ENCODE measurements at regions not wholly inside any gene's neighbourhood (a gene's known extent, or its start where the extent isn't known, plus 50 kb on each side); places are given as distances from the start of the nearest gene placed in this dataset.

GRCh38 chr14:95463171-95463901 is 53.1 kb downstream of the SYNE3 start:
- TF ChIP-seq CTCF (conservative IDR thresholded peaks at IDR 0.05), result no peak
- no peaks in the 10 kb centered on the region for H3K36me3 Mint-ChIP-seq
- H3K27me3 Mint-ChIP-seq, result peaks cover 65% of the 10 kb centered on the region
- no peak overlapping the region for H3K27ac Mint-ChIP-seq
- no peak for DNase-seq (ENCODE audit: extremely low spot score, unreplicated experiment)
- H3K9me3 Mint-ChIP-seq, result no peaks in the 10 kb centered on the region
- H3K4me3 Mint-ChIP-seq, result no peak overlapping the region
- peaks cover 11% of the 10 kb centered on the region for H3K4me1 Mint-ChIP-seq (ENCODE audit: unreplicated experiment)

- Mint-ChIP-seq H3K4me1 (ENCODE audit: unreplicated experiment) (peaks cover 11% of the 10 kb centered on the region), H3K36me3 (no peaks in the 10 kb centered on the region), H3K4me3 (no peak overlapping the region), H3K27me3 (peaks cover 69% of the 10 kb centered on the region), H3K9me3 (no peaks in the 10 kb centered on the region), H3K27ac (no peak overlapping the region)
- TF ChIP-seq CTCF (conservative IDR thresholded peaks at IDR 0.05), result no peak
- no peak for DNase-seq (ENCODE audit: extremely low spot score, unreplicated experiment)
Observed at GRCh38 chr14:95462491-95462890, 54.0 kb downstream of the SYNE3 start.

GRCh38 chr14:95460647-95461478 is 55.6 kb downstream of the SYNE3 start:
- H3K9me3 Mint-ChIP-seq, result no peaks in the 10 kb centered on the region
- H3K36me3 Mint-ChIP-seq, result no peaks in the 10 kb centered on the region
- H3K4me3 Mint-ChIP-seq, result peak overlapping the region; percentile 59
- peaks cover 11% of the 10 kb centered on the region for H3K4me1 Mint-ChIP-seq (ENCODE audit: unreplicated experiment)
- no peak for TF ChIP-seq CTCF (conservative IDR thresholded peaks at IDR 0.05)
- H3K27me3 Mint-ChIP-seq, result peaks cover 65% of the 10 kb centered on the region
- no peak overlapping the region for H3K27ac Mint-ChIP-seq
- no peak for DNase-seq (ENCODE audit: extremely low spot score, unreplicated experiment)

DNA sequence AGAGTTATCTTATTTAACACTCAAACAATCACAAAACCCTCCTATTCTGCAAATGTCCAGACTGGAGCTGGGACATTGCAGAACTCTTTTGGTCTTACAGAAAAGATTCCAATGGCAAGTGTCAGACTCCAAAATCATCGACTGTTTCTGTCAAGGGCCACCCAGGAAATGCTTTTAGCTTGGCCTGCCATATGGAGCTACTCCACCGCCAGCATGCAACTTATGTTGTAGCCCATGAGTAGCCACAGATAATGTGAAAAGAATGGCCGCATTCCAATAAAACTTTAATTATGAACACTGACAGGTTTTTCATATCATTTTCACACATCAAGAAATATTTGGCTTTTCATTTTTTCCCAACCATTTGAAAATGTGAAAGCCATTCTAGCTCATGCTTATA is 57.5 kb downstream of the SYNE3 start:
- TF ChIP-seq CTCF (conservative IDR thresholded peaks at IDR 0.05), result no peak
- no peak for DNase-seq (ENCODE audit: extremely low spot score, unreplicated experiment)
- Mint-ChIP-seq H3K27me3 (peaks cover 59% of the 10 kb centered on the region), H3K4me1 (ENCODE audit: unreplicated experiment) (peaks cover 11% of the 10 kb centered on the region), H3K36me3 (no peaks in the 10 kb centered on the region), H3K9me3 (no peaks in the 10 kb centered on the region), H3K4me3 (no peak overlapping the region), H3K27ac (no peak overlapping the region)

DNA sequence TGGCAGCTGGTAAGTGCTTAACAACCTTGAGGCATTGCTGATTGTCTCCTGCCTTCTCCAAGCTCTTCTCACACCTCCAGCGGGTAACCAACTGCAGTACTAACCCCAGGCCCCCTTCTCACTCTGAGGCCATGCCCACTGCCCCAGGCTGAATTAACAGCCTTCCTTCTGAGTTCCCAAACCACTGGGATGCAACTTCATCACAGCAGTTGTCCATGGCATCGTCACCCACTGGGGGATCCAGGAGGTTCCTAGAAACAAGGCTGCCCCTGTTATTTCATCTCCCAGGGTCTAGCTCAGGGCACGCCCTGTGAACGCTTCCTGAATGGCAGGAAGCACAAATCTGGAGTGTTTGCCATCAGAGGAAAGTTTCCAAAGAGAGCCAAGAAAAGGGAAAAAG is 58.0 kb downstream of the SYNE3 start:
- no peaks in the 10 kb centered on the region for H3K36me3 Mint-ChIP-seq
- H3K4me3 Mint-ChIP-seq, result no peak overlapping the region
- peaks cover 57% of the 10 kb centered on the region for H3K27me3 Mint-ChIP-seq
- H3K27ac Mint-ChIP-seq, result no peak overlapping the region
- DNase-seq (ENCODE audit: extremely low spot score, unreplicated experiment), result no peak
- H3K9me3 Mint-ChIP-seq, result no peaks in the 10 kb centered on the region
- peaks cover 11% of the 10 kb centered on the region for H3K4me1 Mint-ChIP-seq (ENCODE audit: unreplicated experiment)
- no peak for TF ChIP-seq CTCF (conservative IDR thresholded peaks at IDR 0.05)
